Duodenal mucosa (tissue), 2 donors: ENCODE measurements at regions not wholly inside any gene's neighbourhood (a gene's known extent, or its start where the extent isn't known, plus 50 kb on each side); places are given as distances from the start of the nearest gene placed in this dataset.

ENCODE experiments used
- H3K27ac ChIP-seq: one replicate; pipeline ENCODE4 v1.7.0; 2013; ENCODE audit warnings: low read depth, low read length
- H3K27me3 ChIP-seq, 2 donors: one replicate each; pipeline ENCODE4 v1.7.0; 2013; ENCODE audit warnings: low read length in 2 of 2, control low read depth in 1 of 2; ENCODE audit not compliant: insufficient read depth in 2 of 2, control insufficient read depth in 1 of 2
- H3K36me3 ChIP-seq, 2 donors: one replicate each; pipeline ENCODE4 v1.7.0; 2013; ENCODE audit warnings: low read length in 2 of 2, control low read depth in 1 of 2; ENCODE audit not compliant: insufficient read depth in 2 of 2, control insufficient read depth in 1 of 2
- H3K4me1 ChIP-seq, 2 donors: one replicate each; pipeline ENCODE4 v1.7.0; 2013; ENCODE audit warnings: low read length in 2 of 2, control low read depth in 1 of 2; ENCODE audit not compliant: insufficient read depth in 2 of 2, control insufficient read depth in 1 of 2
- H3K4me3 ChIP-seq, 2 donors: one replicate each; pipeline ENCODE4 v1.7.0; 2013; ENCODE audit warnings: low read length in 2 of 2, low read depth in 1 of 2
- H3K9ac ChIP-seq, 2 donors: one replicate each; pipeline ENCODE4 v1.7.0; 2013; ENCODE audit warnings: low read length in 2 of 2, low read depth in 1 of 2
- H3K9me3 ChIP-seq, 2 donors: one replicate each; pipeline ENCODE4 v1.7.0; 2013; ENCODE audit warnings: low read length in 2 of 2, control low read depth in 1 of 2; ENCODE audit not compliant: control insufficient read depth in 1 of 2

DNA sequence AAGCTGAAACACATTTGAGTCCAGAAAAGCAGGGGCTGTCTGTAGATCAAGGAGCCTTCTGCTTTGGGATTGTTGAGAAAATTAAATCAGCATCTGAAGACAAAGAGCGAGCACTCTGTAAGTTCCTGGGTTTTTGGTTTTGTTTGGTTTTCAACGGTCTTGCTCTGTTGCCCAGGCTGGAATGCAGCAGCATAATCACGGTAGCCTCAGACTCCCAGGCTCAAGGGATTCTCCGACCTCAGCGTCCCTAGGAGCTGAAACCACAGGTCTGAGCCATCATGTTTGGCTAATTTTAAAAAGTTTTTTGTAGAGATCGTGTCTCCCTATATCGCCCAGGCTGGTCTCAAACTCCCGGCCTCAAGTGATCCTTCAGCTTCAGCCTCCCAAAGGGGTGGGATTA lies 266.5 kb upstream of the ADAMTS16 start:
- no peak overlapping the region for H3K27ac ChIP-seq
- no peaks in the 10 kb centered on the region for H3K9me3 ChIP-seq
- H3K27me3 ChIP-seq, result no peaks in the 10 kb centered on the region
- no peaks in the 10 kb centered on the region for H3K36me3 ChIP-seq
- H3K9ac ChIP-seq, result no peak overlapping the region
- H3K4me1 ChIP-seq, result no peaks in the 10 kb centered on the region
- no peak overlapping the region for H3K4me3 ChIP-seq

DNA sequence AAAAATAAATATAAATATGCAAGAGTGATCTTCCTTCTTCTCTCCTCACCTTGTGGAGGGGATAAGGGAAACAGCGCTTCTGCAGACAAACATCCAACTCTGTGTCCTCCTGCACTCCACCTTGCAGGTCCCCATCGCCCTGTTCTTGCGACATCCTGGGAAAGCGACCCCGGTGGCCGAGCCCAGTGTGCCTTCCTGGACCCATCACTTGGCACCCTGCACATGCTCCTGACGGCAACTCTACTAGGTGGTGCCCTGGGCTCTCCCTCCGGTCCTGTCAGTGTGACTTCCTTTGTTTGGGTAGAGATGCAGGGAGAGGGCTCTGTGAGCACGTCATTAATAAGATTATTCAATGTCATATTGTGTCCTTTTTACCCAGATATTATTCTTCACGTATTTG lies 266.0 kb upstream of the ADAMTS16 start:
- H3K4me3 ChIP-seq, result no peak overlapping the region
- H3K27ac ChIP-seq, result no peak overlapping the region
- H3K27me3 ChIP-seq, result no peaks in the 10 kb centered on the region
- no peaks in the 10 kb centered on the region for H3K4me1 ChIP-seq
- no peaks in the 10 kb centered on the region for H3K9me3 ChIP-seq
- no peak overlapping the region for H3K9ac ChIP-seq
- no peaks in the 10 kb centered on the region for H3K36me3 ChIP-seq

DNA sequence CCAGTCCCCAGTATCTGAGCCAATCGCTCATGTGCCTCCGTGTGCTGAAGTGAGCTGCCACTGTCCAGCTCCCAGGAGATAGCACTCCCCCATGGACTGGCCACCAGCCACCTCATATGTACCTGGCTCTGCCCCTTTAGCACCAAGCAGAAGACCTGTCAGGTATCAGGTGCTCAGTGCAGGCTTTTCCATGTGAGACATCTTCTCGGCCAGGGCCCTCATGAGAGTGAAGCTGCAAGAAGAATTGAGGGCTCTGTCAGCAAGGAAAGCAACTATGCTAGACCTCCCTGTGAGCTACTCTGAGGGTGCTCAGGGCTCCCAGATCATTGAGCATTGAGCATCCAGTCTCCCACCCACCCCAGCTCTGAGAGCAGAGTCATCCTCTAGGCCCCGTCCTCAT lies 264.2 kb upstream of the ADAMTS16 start:
- Histone ChIP-seq H3K4me3 (no peak overlapping the region), H3K9me3 (no peaks in the 10 kb centered on the region), H3K9ac (no peak overlapping the region), H3K27me3 (no peaks in the 10 kb centered on the region), H3K4me1 (no peaks in the 10 kb centered on the region), H3K36me3 (no peaks in the 10 kb centered on the region), H3K27ac (no peak overlapping the region)

DNA sequence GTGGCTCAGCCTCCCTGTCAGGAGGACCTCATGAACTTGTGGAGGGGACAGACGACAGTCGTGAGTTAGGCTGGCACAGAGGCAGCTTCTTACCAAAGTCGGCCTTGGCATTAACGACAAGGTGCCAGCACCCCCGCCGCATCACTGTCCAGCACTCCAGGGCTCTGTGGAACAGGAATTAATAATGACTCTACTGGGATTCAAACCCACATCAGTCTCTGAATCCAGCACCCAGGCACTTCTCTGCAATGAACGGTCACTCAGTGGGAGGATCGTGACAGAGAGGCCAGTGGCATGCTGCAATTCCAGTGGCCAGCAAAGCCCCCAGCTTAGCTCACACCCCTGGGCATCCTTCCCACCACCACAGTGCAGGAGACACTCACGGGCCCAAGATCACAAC lies 263.3 kb upstream of the ADAMTS16 start:
- Histone ChIP-seq H3K27me3 (no peaks in the 10 kb centered on the region), H3K36me3 (no peaks in the 10 kb centered on the region), H3K9me3 (no peaks in the 10 kb centered on the region), H3K4me3 (no peak overlapping the region), H3K9ac (no peak overlapping the region), H3K27ac (no peak overlapping the region), H3K4me1 (no peaks in the 10 kb centered on the region)

DNA sequence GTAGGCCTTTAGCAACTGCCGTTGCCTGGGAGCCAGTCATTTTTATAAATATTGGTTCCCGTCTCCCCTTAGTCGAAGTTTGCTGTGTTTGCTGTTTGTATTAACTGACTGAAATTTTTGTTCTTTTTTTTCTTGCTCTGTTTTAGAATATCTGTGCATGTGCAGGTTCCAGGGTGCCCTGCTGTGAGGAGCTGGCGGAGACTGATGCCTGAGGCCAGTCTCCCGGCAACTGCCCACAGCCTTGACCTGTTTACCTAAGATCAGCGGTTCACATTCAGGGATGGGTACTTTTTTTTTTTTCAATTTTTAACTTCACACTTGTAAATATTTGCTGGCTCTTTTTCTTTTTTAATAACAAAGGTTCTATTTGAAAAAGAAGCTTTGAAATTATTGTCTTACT lies 262.6 kb upstream of the ADAMTS16 start:
- Histone ChIP-seq H3K36me3 (no peaks in the 10 kb centered on the region), H3K27ac (no peak overlapping the region), H3K9ac (no peak overlapping the region), H3K4me1 (no peaks in the 10 kb centered on the region), H3K4me3 (no peak overlapping the region), H3K9me3 (no peaks in the 10 kb centered on the region), H3K27me3 (no peaks in the 10 kb centered on the region)

DNA sequence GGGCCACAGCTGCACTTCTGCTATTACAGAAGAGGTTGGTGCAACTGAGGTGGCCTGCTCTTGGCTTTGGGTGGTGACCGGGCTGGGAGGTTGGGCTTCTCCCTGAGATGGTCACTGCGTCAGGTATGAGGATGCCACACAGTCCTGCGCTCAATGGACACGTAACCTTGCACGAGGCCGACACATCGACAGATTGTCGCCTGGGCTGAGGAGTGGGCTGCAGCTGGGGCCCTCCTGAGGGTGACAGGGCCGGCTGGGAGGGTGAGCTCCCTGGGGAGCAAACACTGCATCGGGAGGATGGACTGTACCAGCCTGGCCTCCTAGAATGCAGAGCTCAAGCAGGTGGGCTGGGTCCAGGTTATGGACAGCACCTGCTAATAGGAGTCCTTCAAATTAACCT lies 261.1 kb upstream of the ADAMTS16 start:
- Histone ChIP-seq H3K27ac (no peak overlapping the region), H3K27me3 (no peaks in the 10 kb centered on the region), H3K36me3 (no peaks in the 10 kb centered on the region), H3K9me3 (no peaks in the 10 kb centered on the region), H3K9ac (no peak overlapping the region), H3K4me3 (no peak overlapping the region), H3K4me1 (no peaks in the 10 kb centered on the region)

DNA sequence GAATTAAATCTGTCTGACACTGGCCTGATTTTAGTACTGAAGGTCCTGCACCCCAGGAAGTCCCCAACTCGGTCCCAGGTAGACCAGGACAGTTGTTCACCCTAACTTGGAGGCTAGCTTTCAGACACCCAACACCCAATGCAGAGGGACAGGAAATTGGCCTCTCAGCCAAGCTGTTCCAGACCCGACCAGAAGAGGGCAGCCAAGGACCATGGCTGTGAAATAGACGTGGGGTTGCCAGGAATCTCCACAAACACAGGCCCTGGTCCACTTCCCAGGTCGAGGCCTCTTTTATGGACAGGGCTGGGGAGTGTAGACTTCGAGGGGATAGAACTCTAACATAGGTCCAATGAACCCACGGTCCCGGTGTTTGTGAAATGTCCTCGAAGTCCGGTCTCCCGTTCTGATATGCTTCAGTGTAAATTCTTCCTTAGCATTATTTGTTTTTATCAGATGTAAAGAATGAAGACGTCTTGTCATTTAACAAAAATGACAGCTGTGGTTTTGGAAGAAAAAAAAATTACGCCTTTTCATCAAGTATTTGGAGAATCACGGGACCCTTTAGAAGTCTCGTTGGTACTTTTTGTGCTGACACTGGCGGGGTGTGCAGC lies 260.3 kb upstream of the ADAMTS16 start:
- Histone ChIP-seq H3K9ac (no peak overlapping the region), H3K27me3 (no peaks in the 10 kb centered on the region), H3K36me3 (no peaks in the 10 kb centered on the region), H3K4me3 (no peak overlapping the region), H3K4me1 (no peaks in the 10 kb centered on the region), H3K9me3 (no peaks in the 10 kb centered on the region), H3K27ac (no peak overlapping the region)

DNA sequence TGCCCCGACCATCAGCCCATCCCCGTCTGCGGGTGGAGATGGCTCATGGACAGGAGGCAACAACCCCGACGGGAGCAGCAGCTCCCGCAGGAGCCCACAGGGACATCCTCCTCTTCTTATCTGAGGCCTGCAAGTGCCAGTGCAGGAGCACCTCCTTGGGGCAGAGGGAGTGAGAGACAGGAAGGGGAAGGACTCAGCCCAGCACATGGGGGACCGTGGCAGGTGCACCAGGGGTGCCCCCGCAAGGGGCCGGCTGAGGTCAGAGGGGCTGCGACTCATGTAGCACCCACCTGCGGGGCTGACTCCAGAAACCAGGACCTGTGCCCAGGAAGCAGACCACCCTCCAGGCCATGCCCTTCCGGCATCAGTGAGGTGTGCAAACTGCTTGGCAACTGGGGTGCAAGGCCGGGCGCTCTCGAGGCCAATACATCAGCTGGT lies 259.8 kb upstream of the ADAMTS16 start:
- Histone ChIP-seq H3K36me3 (no peaks in the 10 kb centered on the region), H3K9me3 (no peaks in the 10 kb centered on the region)

DNA sequence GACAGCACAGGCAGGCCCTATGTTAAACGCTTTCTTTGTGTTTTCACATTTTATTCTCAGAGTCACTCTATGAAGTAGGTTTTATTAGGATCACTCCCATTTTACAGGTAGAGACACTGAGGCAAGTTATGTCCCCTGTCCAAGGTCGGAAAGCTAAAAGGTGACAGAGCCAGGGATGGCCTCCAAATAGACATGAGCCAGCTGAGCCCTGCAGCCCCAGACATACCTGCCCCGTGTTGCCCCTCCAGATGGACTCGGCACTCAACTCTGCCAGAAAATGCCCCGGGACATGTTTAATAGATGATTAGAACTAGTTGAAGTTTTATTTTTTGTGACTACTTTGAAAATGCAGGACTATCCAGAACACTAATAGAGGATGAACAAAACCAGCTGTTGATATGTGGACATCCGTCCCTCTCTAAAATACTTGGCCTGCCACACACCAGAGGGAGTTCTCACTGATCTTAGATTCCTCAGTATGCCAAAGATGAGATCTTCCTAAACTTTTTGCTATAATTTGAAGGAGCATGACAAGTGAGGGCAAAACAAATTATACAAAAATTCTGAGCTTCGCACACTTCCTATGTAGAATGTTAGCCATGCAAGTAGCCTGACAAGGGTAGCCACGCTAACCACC lies 258.6 kb upstream of the ADAMTS16 start:
- Histone ChIP-seq H3K4me3 (no peak overlapping the region), H3K4me1 (no peaks in the 10 kb centered on the region), H3K27me3 (no peaks in the 10 kb centered on the region), H3K27ac (no peak overlapping the region), H3K9me3 (no peaks in the 10 kb centered on the region), H3K9ac (no peak overlapping the region), H3K36me3 (no peaks in the 10 kb centered on the region)

More for the DNA sequence above, 259.8 kb upstream of the ADAMTS16 start:
- H3K4me3 ChIP-seq, result no peak overlapping the region
- no peaks in the 10 kb centered on the region for H3K27me3 ChIP-seq
- H3K27ac ChIP-seq, result no peak overlapping the region
- H3K9ac ChIP-seq, result no peak overlapping the region
- H3K4me1 ChIP-seq, result no peaks in the 10 kb centered on the region

DNA sequence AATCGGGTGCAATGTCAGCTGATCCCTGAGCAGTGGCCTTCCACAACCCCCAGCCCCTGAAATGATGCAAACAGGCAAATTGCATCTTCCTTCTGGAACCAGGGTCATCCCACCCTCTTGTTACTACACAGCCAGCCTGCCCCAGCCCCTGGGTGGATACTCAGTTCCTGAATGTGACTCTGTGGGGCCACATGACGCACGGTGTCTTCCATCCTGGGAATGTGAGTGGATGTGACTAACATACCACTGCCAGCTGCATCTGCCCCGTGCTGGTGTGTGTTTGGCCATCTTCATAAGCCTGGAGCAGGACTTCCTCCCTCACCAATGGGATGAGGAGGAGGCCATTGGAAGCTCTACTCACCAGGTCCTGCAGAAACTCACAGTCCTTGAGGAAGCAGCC lies 257.9 kb upstream of the ADAMTS16 start:
- Histone ChIP-seq H3K4me3 (no peak overlapping the region), H3K9ac (no peak overlapping the region), H3K27ac (no peak overlapping the region), H3K27me3 (no peaks in the 10 kb centered on the region), H3K4me1 (no peaks in the 10 kb centered on the region), H3K36me3 (no peaks in the 10 kb centered on the region), H3K9me3 (no peaks in the 10 kb centered on the region)
